DOHH2 (cell line): ENCODE measurements at regions not wholly inside any gene's neighbourhood (a gene's known extent, or its start where the extent isn't known, plus 50 kb on each side); places are given as distances from the start of the nearest gene placed in this dataset.

Experiments used
- EZH2phosphoT487 ChIP-seq: fragments of 200-600 bp; sonication (generic); IDR thresholded peaks from 2 replicates; pipeline ENCODE4 v1.6.1; 2017; ENCODE audit warnings: borderline replicate concordance, mild to moderate bottlenecking, antibody characterized with exemption, low read length, moderate library complexity, mixed read lengths
- TF ChIP-seq, protein P1 (sequence below): fragments of 200-600 bp; sonication (generic); IDR thresholded peaks from one replicate; pipeline ENCODE4 v1.5.1; 2014; ENCODE audit warnings: antibody characterized with exemption, mild to moderate bottlenecking, low read depth, low read length; ENCODE audit not compliant: poor library complexity, severe bottlenecking

DNA sequence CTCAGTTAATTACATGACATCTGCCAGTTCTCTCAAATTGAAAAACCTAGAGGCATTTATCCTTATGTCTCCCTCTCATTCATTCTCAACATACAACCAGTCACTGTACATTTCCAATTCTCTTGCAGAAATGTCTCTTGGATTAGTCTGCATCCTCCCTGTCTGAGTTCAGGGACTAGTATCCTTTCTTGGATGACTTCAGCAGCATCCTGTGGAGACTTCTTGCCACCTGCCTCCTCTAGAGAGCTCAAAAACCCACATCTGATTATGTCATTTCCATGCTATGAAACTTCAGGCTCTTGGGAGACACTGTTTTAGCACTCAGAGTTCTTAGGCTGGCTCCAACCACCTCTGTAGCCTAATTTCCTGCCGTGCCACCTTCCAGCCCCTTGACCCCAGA, 515.1 kb upstream of the DIPK2B start:
- TF ChIP-seq, protein P1, sequence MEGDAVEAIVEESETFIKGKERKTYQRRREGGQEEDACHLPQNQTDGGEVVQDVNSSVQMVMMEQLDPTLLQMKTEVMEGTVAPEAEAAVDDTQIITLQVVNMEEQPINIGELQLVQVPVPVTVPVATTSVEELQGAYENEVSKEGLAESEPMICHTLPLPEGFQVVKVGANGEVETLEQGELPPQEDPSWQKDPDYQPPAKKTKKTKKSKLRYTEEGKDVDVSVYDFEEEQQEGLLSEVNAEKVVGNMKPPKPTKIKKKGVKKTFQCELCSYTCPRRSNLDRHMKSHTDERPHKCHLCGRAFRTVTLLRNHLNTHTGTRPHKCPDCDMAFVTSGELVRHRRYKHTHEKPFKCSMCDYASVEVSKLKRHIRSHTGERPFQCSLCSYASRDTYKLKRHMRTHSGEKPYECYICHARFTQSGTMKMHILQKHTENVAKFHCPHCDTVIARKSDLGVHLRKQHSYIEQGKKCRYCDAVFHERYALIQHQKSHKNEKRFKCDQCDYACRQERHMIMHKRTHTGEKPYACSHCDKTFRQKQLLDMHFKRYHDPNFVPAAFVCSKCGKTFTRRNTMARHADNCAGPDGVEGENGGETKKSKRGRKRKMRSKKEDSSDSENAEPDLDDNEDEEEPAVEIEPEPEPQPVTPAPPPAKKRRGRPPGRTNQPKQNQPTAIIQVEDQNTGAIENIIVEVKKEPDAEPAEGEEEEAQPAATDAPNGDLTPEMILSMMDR: no peak
- no peak for TF ChIP-seq EZH2phosphoT487
